ENCODE measurements at regions not wholly inside any gene's neighbourhood (a gene's known extent, or its start where the extent isn't known, plus 50 kb on each side); places are given as distances from the start of the nearest gene placed in this dataset.

- Histone ChIP-seq H3K36me3 (ENCODE audit: control insufficient read depth in 2 of 2, extremely low read depth in 1 of 2, insufficient read depth in 2 of 2, low read length in 2 of 2) (no peaks in the 10 kb centered on the region), H3K27ac (ENCODE audit: control insufficient read depth, insufficient read depth, low read length) (no peak overlapping the region), H2AFZ (ENCODE audit: control insufficient read depth, low read length) (no peak overlapping the region), H3K4me1 (ENCODE audit: control insufficient read depth, extremely low read depth, insufficient read depth, low read length) (no peaks in the 10 kb centered on the region), H3K9me1 (ENCODE audit: control insufficient read depth, extremely low read depth, insufficient read depth, low read length) (no peaks in the 10 kb centered on the region), H3K9me3 (ENCODE audit: control insufficient read depth, low read depth, low read length) (no peaks in the 10 kb centered on the region), H3K4me3 (ENCODE audit: control insufficient read depth in 2 of 3, extremely low read depth in 1 of 3, insufficient read depth in 2 of 3, low read depth in 1 of 3, low read length in 3 of 3) (no peak overlapping the region), H4K20me1 (ENCODE audit: control insufficient read depth, extremely low read depth, insufficient read depth, low read length) (no peaks in the 10 kb centered on the region), H3K27me3 (ENCODE audit: control insufficient read depth, extremely low read depth, insufficient read depth, low read length) (no peaks in the 10 kb centered on the region), H3K79me2 (ENCODE audit: control insufficient read depth, insufficient read depth, low read length) (no peaks in the 10 kb centered on the region), H3K4me2 (ENCODE audit: control insufficient read depth, extremely low read depth, insufficient read depth, low read depth, low read length) (no peak overlapping the region), H3K9ac (ENCODE audit: control insufficient read depth, extremely low read depth, insufficient read depth, low read length) (no peak overlapping the region)
- dilution Hi-C loops (cut with MboI; ENCODE audit: extremely low pct_ligation_motif_present, low sequenced_read_pairs) = no loop called here
- FAIRE-seq (no peak), DNase-seq (ENCODE audit: low read depth, low spot score) (no peak)
- TF ChIP-seq EZH2 (IDR thresholded peaks at IDR 0.05; ENCODE audit: low read length) = no peak
- TF ChIP-seq CTCF (optimal IDR thresholded peaks at IDR 0.05 in 1 of 3, IDR thresholded peaks at IDR 0.05 in 1 of 3, conservative IDR thresholded peaks at IDR 0.05 in 1 of 3; ENCODE audit: extremely low read depth in 1 of 3, insufficient read depth in 2 of 3, low read length in 3 of 3) = no peak
These were observed 371.3 kb upstream of the HS6ST1 start for GRCh38 chr2:128689971-128690370.

- Histone ChIP-seq H3K4me1 (ENCODE audit: control insufficient read depth, extremely low read depth, insufficient read depth, low read length) (no peaks in the 10 kb centered on the region), H3K27me3 (ENCODE audit: control insufficient read depth, extremely low read depth, insufficient read depth, low read length) (no peaks in the 10 kb centered on the region), H3K36me3 (ENCODE audit: control insufficient read depth in 2 of 2, extremely low read depth in 1 of 2, insufficient read depth in 2 of 2, low read length in 2 of 2) (no peaks in the 10 kb centered on the region), H3K9ac (ENCODE audit: control insufficient read depth, extremely low read depth, insufficient read depth, low read length) (no peak overlapping the region), H2AFZ (ENCODE audit: control insufficient read depth, low read length) (no peak overlapping the region), H3K27ac (ENCODE audit: control insufficient read depth, insufficient read depth, low read length) (no peak overlapping the region), H3K4me3 (ENCODE audit: control insufficient read depth in 2 of 3, extremely low read depth in 1 of 3, insufficient read depth in 2 of 3, low read depth in 1 of 3, low read length in 3 of 3) (no peak overlapping the region), H3K9me3 (ENCODE audit: control insufficient read depth, low read depth, low read length) (no peaks in the 10 kb centered on the region), H4K20me1 (ENCODE audit: control insufficient read depth, extremely low read depth, insufficient read depth, low read length) (no peaks in the 10 kb centered on the region), H3K4me2 (ENCODE audit: control insufficient read depth, extremely low read depth, insufficient read depth, low read depth, low read length) (no peak overlapping the region), H3K9me1 (ENCODE audit: control insufficient read depth, extremely low read depth, insufficient read depth, low read length) (no peaks in the 10 kb centered on the region), H3K79me2 (ENCODE audit: control insufficient read depth, insufficient read depth, low read length) (no peaks in the 10 kb centered on the region)
- no peak for FAIRE-seq
- dilution Hi-C loops (cut with MboI; ENCODE audit: extremely low pct_ligation_motif_present, low sequenced_read_pairs) = no loop called here
- no peak for DNase-seq (ENCODE audit: low read depth, low spot score)
- TF ChIP-seq CTCF (optimal IDR thresholded peaks at IDR 0.05 in 1 of 3, IDR thresholded peaks at IDR 0.05 in 1 of 3, conservative IDR thresholded peaks at IDR 0.05 in 1 of 3; ENCODE audit: extremely low read depth in 1 of 3, insufficient read depth in 2 of 3, low read length in 3 of 3) (no peak), EZH2 (IDR thresholded peaks at IDR 0.05; ENCODE audit: low read length) (no peak)
These were observed 371.8 kb upstream of the HS6ST1 start for GRCh38 chr2:128690431-128690830.
